HT-29 (cell line): ENCODE measurements at regions not wholly inside any gene's neighbourhood (a gene's known extent, or its start where the extent isn't known, plus 50 kb on each side); places are given as distances from the start of the nearest gene placed in this dataset.
"Not testable (repeated sequence)": the region's sequence is repeated elsewhere in the genome, so short reads cannot be mapped to it uniquely, and the experiment has no call there.

Experiments used
- DNase-seq: peaks from one replicate; pipeline ENCODE4 v3.0.0-alpha.2; 2015; ENCODE audit warnings: low spot score

DNA sequence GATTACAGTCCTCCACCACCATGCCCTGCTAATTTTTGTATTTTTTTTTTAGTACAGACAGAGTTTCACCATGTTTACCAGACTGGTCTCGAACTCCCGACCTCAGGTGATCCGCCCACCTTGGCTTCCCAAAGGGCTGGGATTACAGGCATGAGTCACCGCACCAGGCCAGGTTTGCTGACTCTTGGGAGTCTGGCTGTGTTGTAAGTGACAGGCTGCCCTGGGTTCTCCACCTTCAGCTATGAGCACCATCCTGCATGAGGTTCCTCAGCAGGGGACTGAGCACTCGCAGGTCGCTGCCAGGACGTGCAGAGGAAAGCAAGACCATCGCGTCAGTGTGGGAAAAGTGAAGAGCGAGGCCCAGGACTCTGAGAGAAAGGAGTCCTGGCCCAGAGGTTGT is 112.6 kb upstream of the NDUFV2 start:
- no peak for DNase-seq

DNA sequence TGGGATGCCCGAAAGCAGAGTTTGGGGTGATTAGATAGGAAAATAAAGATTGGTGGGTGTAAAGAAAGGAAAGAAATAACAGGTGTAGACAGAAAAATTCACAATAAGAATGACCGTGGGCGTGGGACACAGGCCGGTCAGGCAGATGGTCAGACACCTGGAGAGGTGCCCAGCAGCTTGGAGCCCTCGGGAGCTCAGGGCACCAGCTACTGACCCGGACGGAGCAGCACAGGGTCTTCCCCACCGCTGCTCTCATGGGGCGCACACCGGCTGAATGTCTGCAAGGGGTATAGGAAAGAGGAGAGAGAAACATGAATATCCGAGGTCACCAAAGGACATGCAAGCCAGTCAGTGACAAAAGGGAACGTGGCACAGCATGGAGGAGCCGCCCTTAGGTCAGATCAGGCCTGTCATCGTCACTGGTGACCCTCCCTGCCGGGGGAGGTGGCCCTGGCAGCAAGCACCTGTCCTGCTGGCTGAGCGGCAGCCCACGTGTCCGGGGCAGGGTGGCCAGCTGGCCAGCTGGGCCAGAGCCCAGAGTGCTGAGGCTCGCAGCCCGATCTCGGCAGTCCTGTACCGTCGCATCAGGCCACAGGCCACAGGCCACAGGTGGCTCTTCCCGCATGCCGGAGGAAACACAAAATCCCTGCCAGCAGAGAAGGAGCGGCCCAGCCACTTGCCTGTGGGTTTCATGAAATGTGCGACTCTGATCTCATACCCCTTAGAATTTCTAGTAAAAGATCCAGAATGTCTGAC is 112.0 kb upstream of the NDUFV2 start:
- no peak for DNase-seq

DNA sequence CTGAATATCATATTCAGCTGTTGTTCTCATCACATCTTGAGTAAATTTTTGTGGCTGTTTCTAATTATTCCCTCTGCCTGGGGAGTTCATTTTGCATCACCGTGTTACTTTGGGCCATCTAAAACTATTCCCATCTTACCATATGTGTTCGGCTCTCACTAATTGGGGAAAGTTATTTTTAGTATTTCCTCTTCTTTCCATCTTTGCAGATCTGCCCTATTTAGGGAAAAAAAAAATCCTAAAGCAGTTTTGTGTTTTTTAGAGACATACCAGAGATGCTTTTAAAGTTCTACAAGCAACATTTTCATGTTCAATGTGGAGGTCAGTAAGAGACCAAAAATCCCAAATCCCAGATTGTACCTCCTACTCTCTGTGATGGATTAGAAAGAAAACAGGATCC is 111.3 kb upstream of the NDUFV2 start:
- DNase-seq: no peak

DNA sequence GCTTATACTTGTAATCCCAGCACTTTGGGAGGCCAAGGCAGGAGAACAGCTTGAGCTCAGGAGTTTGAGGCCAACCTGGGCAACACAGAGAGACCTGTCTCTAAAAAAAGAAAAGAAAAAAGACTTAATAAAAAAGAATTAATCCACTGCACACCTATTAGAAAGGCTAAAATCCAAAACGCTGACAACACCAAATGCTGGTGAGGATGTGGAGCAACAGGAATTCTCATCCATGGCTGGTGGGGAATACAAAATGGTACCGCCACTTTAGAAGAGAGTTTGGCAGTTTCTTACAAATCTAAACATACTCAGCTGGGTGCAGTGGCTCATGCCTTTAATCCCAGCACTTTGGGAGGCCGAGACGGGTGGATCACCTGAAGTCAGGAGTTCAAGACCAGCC is 110.0 kb upstream of the NDUFV2 start:
- DNase-seq: not testable (repeated sequence)

DNA sequence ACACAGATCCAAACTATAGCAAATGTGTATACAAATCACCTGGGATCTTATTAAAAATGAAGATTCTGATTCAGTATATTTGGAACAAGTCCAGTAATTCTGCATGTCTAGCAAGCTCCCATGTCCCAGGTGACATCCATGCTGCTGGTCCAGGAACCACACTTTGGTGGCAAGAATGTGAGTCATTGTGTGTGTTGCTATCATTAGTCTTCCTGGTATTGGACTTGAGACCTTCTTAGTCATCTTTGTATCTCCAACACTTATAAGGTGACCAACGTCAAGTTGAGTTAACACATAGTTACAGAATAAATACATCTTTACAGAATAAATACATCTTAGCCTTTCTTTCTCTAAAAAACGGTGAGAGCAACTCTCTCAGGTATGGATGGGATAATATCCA is 107.9 kb upstream of the NDUFV2 start:
- DNase-seq: peak; percentile 29

DNA sequence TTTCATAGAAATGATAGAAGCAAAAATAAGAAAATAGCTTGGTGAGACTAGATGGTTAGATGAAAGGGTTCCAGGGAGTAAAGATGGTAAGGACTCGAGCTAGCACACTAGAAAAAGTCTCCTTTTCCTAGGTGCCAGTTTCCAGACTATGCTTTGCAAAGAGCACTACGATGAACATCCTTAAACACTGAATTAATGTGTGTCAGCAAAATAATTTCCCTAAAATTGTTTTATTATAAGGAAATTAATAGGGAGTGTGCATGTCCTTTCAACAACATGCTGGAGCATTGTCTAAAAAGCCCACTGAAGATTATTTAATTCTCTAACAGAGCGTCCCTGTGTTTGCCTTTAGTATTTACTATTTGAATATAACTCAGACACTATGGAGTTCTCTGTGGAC is 107.4 kb upstream of the NDUFV2 start:
- DNase-seq: no peak

DNA sequence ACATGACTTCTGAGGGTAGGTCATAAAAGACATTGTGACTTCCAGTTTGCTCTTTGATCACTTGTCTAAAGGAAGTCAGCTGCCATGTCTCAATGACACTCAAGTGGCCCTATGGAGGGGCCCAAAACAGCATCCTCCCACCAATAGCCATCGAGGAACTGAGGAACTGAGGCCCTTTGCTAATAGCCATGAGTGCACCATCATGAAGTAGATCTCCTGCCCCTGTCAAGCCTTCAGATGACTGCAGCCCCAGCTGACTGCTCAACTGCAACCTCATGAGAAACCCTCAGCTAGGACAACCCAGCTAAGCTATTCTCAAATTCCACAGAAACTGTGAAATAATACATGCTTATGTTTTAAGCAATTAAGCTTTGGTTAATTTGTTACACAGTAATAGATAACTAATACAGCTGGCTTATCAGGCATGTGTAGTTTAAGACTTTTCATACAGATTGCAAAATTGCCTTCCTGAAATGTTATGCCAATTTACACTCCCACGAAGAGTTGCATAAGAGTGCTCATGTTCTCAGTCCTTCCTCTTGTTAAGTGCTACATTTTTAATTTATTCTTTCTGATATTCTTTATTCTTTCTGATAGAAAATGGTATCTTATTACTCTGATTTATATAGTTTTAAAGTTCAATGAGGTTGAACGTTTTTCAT is 105.6 kb upstream of the NDUFV2 start:
- DNase-seq: no peak

DNA sequence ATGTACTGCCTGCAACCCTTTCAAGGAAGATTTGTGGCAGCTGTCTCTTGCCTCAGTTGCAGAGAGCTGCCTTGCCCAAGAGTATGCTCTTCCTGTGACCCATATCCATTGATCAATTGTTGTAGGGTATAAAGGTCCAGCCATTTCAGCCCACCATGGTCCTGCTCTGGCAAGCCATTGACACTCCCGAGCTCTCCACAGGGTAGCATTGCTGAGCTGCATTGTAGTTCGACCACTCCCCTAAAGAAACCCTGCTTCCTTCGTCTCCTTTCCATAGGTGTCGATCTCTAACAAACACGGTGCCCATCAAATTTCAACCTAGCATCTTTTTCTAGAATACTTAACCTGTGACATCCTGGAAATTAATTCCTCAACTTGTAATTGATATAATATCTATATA is 104.9 kb upstream of the NDUFV2 start:
- DNase-seq: no peak

DNA sequence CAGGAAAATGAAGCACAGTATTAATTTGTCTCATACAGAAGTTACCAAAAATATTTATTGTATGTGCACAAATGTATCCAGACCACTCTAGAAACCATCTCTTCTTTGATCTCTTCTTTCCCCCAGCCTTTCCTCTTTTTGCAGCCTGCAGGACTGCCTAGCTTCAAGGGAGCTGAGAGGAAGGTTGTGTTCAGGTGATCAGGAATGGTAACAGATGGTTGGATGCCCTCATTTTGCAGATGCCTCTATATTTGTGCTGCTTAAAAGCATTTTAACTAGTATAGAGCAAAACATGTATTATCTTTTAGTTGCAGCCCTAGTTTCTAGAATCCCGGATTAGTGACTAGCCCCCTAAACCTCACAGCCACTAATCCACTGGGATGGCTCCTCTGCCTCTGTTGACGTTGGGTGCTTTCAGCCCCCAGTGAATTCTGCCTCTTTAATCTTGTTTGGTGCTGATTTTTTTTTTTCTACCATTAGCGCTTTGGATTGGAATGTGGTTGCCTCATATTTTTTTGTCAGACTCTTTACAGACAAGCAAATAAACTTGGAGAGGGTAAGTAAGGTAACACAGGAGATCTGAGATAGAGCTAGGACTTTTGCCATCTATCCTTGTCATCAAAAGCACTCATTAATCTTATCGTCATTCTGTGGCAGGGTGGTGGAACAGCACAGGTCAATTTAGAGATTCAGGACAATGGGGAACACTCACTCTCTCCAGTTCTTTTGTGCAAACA is 103.8 kb upstream of the NDUFV2 start:
- no peak for DNase-seq

DNA sequence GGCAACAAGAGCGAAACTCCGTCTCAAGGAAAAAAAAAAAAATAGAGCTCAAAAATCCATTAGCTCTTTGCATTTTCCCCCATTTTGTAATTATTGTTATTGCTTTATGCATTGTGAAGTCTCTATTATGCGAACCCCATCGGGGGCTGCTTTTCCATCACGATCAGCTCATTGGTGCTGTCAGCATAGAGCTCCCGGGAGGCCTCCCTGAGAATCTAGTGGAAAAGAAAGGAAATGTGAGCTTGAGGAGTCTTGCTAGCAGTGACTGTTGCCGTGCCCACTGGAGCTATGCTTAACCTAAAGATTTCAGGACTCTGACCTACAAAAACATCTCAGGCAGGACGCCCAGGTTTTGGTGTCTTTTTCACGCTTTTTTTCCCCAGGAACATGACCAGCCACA is 102.6 kb upstream of the NDUFV2 start:
- DNase-seq: no peak

DNA sequence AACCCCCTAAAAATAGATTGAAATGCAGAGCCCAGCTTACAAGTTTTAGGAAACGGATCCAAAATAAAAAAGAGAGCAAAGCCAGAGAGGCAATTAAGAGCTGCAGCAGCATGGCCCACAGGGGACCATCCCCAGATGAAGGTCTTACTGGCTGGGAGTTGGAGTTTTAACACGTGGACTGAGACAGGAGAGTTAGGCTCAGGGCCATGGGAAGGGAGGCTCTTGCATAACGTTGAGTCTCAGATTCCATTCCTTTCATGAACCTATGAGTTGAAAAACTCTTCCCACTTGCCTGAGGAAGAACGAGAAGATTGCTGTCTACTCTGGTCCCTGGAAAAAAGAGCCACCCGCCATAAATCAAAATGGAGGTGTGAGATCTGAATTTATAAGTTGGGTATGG is 101.8 kb upstream of the NDUFV2 start:
- DNase-seq: no peak

DNA sequence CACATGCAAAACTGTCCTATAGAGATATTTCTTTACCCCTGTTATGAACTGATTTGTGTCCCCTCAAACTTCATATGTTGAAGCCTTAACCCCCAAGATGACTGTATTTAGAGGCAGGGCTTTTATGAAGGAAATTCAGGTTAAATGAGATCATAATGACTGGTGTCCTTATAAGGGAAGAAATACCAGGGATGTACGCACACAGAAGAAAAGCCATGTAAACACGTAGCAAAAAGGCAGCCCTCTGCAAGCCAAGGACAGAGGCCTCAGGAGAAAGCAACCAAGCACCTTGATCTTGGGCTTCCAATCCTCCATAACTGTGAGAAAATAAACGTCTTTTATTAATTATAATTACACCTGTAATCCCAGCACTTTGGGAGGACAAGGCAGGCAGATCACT is 101.3 kb upstream of the NDUFV2 start:
- DNase-seq: no peak

DNA sequence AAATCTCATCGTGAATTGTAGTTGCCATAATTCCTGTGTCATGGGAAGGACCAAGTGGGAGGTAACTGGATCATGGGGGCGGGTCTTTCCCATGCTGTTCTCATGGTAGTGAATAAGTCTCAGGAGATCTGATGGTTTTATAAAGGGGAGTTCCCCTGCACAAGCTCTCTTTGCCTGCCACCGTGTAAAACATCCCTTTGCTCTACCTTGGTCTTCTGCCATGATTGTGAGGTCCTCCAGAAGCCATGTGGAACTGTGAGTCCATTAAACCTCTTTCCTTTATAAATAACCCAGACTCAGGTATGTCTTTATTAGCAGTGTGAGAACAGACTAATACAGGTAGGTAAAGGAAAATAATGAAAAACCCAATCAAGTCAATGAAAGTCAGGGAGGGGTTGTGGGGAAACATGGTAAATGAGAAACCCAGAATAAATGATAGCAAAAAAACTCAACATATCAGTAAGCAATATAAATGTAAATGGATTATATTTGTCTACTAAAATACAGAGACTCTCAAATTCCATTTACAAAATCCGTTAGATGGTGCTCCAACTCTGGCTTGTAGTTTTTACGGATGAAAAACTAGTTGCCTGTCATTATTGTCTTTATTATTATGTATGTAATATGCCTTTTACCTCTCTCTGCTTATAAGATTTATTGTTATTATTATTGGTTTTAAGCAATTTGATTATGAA is 98.9 kb upstream of the NDUFV2 start:
- DNase-seq: no peak

DNA sequence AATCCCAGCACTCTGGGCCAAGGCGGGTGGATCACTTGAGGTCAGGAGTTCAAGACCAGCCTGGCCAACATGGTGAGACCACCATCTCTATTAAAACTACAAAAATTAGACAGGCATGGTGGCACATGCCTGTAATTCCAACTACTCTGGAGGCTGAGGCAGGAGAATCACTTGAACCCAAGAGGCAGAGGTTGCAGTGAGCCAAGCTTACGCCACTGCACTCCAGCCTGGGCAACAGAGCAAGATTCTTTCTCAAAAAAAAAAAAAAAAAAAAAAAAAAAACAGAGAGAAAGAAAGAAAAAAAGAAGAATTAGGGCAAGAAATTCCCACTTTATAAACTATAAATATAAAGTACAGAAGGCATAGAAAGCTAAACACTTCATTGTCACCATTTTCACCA is 98.2 kb upstream of the NDUFV2 start:
- not testable (repeated sequence) for DNase-seq

DNA sequence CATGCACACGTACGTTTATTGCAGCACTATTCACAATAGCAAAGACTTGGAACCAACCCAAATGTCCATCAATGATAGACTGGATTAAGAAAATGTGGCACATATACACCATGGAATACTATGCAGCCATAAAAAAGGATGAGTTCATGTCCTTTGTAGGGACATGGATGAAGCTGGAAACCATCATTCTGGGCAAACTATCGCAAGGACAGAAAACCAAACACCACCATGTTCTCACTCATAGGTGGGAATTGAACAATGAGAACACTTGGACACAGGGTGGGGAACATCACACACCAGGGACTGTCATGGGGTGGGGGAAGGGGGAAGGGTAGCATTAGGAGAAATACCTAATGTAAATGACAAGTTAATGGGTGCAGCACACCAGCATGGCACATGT is 94.8 kb upstream of the NDUFV2 start:
- DNase-seq: not testable (repeated sequence)

DNA sequence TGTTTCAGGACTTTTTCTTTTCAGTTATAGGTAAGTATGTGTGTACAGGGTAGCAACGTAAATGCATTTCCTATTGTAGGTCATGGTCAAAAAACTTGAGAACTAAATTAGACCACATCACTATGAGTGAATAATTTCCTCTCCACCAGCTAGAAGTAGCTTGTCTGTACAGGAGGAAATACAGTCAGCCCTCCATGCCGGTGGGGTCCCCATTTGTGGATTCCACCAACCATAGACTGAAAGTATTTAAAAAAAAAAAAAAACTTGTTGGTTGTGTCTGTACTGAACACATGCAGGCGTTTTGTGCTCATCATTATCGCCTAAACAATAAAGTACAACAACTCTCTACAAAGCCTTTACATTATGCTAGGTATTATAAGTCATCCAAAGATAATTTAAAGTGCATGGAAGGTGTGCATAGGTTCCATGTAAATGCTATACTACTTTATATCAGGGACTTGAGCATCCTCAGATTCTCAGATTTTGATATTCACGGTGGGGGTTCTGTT is 94.2 kb upstream of the NDUFV2 start:
- DNase-seq: no peak

DNA sequence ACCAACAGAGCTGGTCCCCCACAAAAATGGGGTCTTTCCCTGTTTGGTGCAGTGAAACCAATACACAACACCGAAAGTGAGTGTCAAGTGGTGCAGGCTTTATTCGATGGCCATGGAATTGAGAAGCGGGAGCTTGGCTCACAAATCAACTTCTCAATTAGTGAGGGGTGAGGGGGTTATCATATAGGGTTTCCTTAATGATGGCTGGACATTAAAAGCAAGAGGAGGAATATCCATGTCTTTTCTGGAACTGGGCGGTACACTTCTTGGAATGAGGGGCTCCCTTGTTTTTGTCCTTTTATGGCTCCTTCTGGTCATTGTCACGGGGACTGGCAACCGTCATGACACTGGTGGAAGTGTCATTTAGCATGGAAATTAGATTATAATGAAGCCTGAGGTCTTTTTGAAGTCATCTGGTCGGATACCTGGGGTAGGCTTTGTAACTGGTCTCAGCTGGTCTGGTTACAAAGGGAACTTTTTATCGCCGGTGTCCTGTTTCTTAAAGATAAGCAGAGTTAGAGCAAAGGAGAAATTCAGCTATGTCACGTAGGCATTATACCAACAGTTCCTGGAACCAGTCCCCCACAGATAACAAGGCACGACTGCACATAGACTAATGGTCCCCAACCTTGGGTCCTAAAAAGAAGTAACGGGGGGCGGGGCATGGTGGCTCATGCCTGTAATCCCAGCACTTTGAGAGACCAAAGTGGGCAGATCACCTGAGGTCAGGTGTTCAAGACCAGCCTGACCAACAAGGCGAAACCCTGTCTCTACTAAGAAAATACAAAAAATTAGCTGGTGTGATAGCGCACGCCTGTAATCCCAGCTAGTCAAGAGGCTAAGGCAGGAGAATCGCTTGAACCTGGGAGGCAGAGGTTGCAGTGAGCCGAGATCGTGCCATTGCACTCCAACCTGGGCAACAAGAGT is 93.5 kb upstream of the NDUFV2 start:
- DNase-seq: no peak

DNA sequence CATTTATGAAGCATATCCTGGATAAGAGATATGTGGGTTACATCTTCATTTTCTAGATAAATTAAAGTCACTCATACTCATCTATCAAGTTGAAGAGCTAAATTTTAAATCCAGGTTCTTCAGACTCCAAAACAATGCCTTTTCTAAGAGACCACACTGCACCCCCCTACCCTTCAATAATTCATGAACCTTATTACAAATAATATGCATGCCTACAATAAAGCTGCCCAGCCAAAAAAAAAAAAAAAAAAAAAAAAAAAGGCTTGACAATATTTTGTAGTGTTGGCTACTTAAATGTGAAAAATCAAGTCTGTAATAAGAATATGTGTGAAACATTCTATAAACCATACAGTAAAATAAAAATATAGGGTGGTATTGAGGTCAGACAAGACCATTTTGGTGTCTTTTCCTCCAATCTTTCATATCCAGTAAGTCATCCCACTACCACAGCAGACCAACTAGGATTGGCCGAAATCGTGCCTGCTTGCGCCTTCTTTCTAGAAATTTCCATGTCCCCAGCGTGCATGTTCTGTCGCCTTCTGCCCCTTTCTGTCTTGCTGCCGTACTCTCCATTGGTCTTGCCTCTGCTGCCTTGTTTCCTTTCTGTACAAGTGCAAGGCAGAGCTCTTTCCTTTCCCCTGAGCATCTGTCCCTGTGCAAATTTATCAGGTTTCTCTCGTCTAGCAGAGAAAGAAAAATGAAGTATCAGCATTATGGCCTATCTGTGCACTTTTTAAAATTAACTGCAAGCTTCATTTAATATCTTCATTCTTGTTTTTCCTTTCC is 92.6 kb upstream of the NDUFV2 start:
- DNase-seq: no peak

DNA sequence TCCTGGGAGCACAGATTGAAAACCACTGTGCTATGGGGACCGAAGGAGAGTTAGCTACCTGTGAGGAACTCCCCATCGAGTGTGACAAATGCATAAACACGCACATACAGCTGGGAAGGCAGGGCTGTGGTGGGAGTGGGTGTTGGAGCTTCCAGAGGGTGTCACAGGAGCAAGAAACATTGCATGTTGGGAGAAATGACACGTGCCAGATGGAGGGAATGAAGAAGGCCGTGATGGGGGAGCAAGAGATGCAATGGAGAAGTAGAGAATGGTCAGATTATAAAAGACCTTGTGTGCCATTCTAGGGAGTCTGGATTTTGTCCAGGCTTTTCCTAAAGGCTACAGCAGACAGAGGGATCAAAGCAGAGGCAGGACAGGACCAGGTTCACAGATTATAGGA is 91.1 kb upstream of the NDUFV2 start:
- no peak for DNase-seq

DNA sequence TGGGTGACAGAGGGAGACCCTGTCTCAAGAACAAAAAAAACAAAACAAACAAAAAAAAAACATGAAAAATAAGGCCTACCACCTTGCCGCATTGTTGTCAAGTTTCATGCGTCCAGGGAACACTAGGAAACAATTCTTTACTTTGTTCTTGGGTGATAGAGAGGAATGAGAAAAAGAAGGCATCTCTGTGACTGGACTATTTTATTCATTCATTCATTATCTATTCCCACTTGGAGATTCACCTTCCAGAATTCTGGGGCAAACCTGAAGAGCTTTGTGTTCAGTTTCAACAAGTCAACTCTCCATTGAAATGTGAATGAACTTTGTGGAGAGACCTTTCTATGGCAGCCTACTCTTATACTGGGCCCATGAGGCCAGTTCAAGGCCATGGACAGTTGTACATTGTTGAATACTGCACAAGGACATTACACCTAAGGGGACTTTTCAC is 88.5 kb upstream of the NDUFV2 start:
- DNase-seq: no peak
